IMR-90 (cell line): ENCODE measurements at regions not wholly inside any gene's neighbourhood (a gene's known extent, or its start where the extent isn't known, plus 50 kb on each side); places are given as distances from the start of the nearest gene placed in this dataset.
"Not testable (repeated sequence)": the region's sequence is repeated elsewhere in the genome, so short reads cannot be mapped to it uniquely, and the experiment has no call there.

Source experiments
- CTCF ChIP-seq: conservative IDR thresholded peaks from 2 replicates; pipeline ENCODE4 v1.5.1; 2012; ENCODE audit warnings: mild to moderate bottlenecking, low read depth, low read length, improper control_type of control experiment
- RAD21 ChIP-seq: IDR thresholded peaks from 2 replicates; pipeline ENCODE4 v1.6.1; 2012; ENCODE audit warnings: low read length, improper control_type of control experiment

GRCh38 chr15:30718038-30718643 lies 92.2 kb downstream of the ARHGAP11B start:
- TF ChIP-seq RAD21, CTCF: not testable (repeated sequence)
